ENCODE measurements at regions not wholly inside any gene's neighbourhood (a gene's known extent, or its start where the extent isn't known, plus 50 kb on each side); places are given as distances from the start of the nearest gene placed in this dataset.

- no peak overlapping the region for H2AFZ ChIP-seq (ENCODE audit: low read depth, low read length)
- H3K9me3 ChIP-seq (ENCODE audit: insufficient read depth, low read length, severe bottlenecking) = no peaks in the 10 kb centered on the region
- no peaks in the 10 kb centered on the region for H4K20me1 ChIP-seq (ENCODE audit: insufficient read depth, low read length)
- no peak overlapping the region for H3K9ac ChIP-seq (ENCODE audit: low read depth, low read length)
- H3K79me2 ChIP-seq (ENCODE audit: insufficient read depth, low read length) = no peaks in the 10 kb centered on the region
- H3K4me2 ChIP-seq (ENCODE audit: insufficient read depth, low read length) = no peak overlapping the region
- no peak overlapping the region for H3K4me3 ChIP-seq (ENCODE audit: low read depth in 1 of 2, low read length in 2 of 2)
- ATAC-seq (ENCODE audit: insufficient read depth, low read depth) (no peak), DNase-seq (no peak)
- H3K4me1 ChIP-seq (ENCODE audit: insufficient read depth, low read length) = no peaks in the 10 kb centered on the region
- H3K27me3 ChIP-seq (ENCODE audit: insufficient read depth, low read length, poor library complexity) = peaks cover 61% of the 10 kb centered on the region
- no peaks in the 10 kb centered on the region for H3K36me3 ChIP-seq (ENCODE audit: insufficient read depth, low read length)
- H3K27ac ChIP-seq (ENCODE audit: low read length) = no peak overlapping the region
- TF ChIP-seq CTCF (IDR thresholded peaks at IDR 0.05; ENCODE audit: borderline replicate concordance, extremely low read depth, low read length, poor library complexity, severe bottlenecking) (no peak), EZH2 (IDR thresholded peaks at IDR 0.05; ENCODE audit: borderline replicate concordance, low read depth, low read length, severe bottlenecking) (no peak)
Observed at GRCh38 chr18:47415881-47416280, 164.4 kb upstream of the SKOR2 start.

- H3K4me2 ChIP-seq (ENCODE audit: insufficient read depth, low read length) = no peak overlapping the region
- TF ChIP-seq EZH2 (IDR thresholded peaks at IDR 0.05; ENCODE audit: borderline replicate concordance, low read depth, low read length, severe bottlenecking) (no peak), CTCF (IDR thresholded peaks at IDR 0.05; ENCODE audit: borderline replicate concordance, extremely low read depth, low read length, poor library complexity, severe bottlenecking) (no peak)
- ATAC-seq (ENCODE audit: insufficient read depth, low read depth) = no peak
- no peak for DNase-seq
- no peak overlapping the region for H2AFZ ChIP-seq (ENCODE audit: low read depth, low read length)
- no peaks in the 10 kb centered on the region for H3K79me2 ChIP-seq (ENCODE audit: insufficient read depth, low read length)
- no peak overlapping the region for H3K9ac ChIP-seq (ENCODE audit: low read depth, low read length)
- H3K4me1 ChIP-seq (ENCODE audit: insufficient read depth, low read length) = no peaks in the 10 kb centered on the region
- H3K9me3 ChIP-seq (ENCODE audit: insufficient read depth, low read length, severe bottlenecking) = no peaks in the 10 kb centered on the region
- H3K27ac ChIP-seq (ENCODE audit: low read length) = no peak overlapping the region
- H3K36me3 ChIP-seq (ENCODE audit: insufficient read depth, low read length) = no peaks in the 10 kb centered on the region
- H4K20me1 ChIP-seq (ENCODE audit: insufficient read depth, low read length) = no peaks in the 10 kb centered on the region
- no peak overlapping the region for H3K4me3 ChIP-seq (ENCODE audit: low read depth in 1 of 2, low read length in 2 of 2)
- H3K27me3 ChIP-seq (ENCODE audit: insufficient read depth, low read length, poor library complexity) = peaks cover 45% of the 10 kb centered on the region
Observed at GRCh38 chr18:47413327-47413726, 161.9 kb upstream of the SKOR2 start.

- Histone ChIP-seq H3K27me3 (ENCODE audit: insufficient read depth, low read length, poor library complexity) (peaks cover 43% of the 10 kb centered on the region), H3K4me2 (ENCODE audit: insufficient read depth, low read length) (no peak overlapping the region), H3K36me3 (ENCODE audit: insufficient read depth, low read length) (no peaks in the 10 kb centered on the region), H2AFZ (ENCODE audit: low read depth, low read length) (no peak overlapping the region), H3K27ac (ENCODE audit: low read length) (no peak overlapping the region), H3K9me3 (ENCODE audit: insufficient read depth, low read length, severe bottlenecking) (no peaks in the 10 kb centered on the region), H3K4me1 (ENCODE audit: insufficient read depth, low read length) (no peaks in the 10 kb centered on the region), H3K9ac (ENCODE audit: low read depth, low read length) (no peak overlapping the region), H3K4me3 (ENCODE audit: low read depth in 1 of 2, low read length in 2 of 2) (no peak overlapping the region), H4K20me1 (ENCODE audit: insufficient read depth, low read length) (no peaks in the 10 kb centered on the region), H3K79me2 (ENCODE audit: insufficient read depth, low read length) (no peaks in the 10 kb centered on the region)
- no peak for TF ChIP-seq EZH2 (IDR thresholded peaks at IDR 0.05; ENCODE audit: borderline replicate concordance, low read depth, low read length, severe bottlenecking)
- no peak for TF ChIP-seq CTCF (IDR thresholded peaks at IDR 0.05; ENCODE audit: borderline replicate concordance, extremely low read depth, low read length, poor library complexity, severe bottlenecking)
- DNase-seq = no peak
- no peak for ATAC-seq (ENCODE audit: insufficient read depth, low read depth)
Observed at GRCh38 chr18:47412924-47413323, 161.5 kb upstream of the SKOR2 start.

- Histone ChIP-seq H3K4me1 (ENCODE audit: insufficient read depth, low read length) (no peaks in the 10 kb centered on the region), H3K27ac (ENCODE audit: low read length) (no peak overlapping the region), H3K9ac (ENCODE audit: low read depth, low read length) (no peak overlapping the region), H3K27me3 (ENCODE audit: insufficient read depth, low read length, poor library complexity) (peaks cover 41% of the 10 kb centered on the region), H3K79me2 (ENCODE audit: insufficient read depth, low read length) (no peaks in the 10 kb centered on the region), H2AFZ (ENCODE audit: low read depth, low read length) (no peak overlapping the region), H3K4me2 (ENCODE audit: insufficient read depth, low read length) (no peak overlapping the region), H4K20me1 (ENCODE audit: insufficient read depth, low read length) (no peaks in the 10 kb centered on the region), H3K4me3 (ENCODE audit: low read depth in 1 of 2, low read length in 2 of 2) (no peak overlapping the region), H3K36me3 (ENCODE audit: insufficient read depth, low read length) (no peaks in the 10 kb centered on the region), H3K9me3 (ENCODE audit: insufficient read depth, low read length, severe bottlenecking) (no peaks in the 10 kb centered on the region)
- TF ChIP-seq CTCF (IDR thresholded peaks at IDR 0.05; ENCODE audit: borderline replicate concordance, extremely low read depth, low read length, poor library complexity, severe bottlenecking) = no peak
- no peak for TF ChIP-seq EZH2 (IDR thresholded peaks at IDR 0.05; ENCODE audit: borderline replicate concordance, low read depth, low read length, severe bottlenecking)
- DNase-seq (no peak), ATAC-seq (ENCODE audit: insufficient read depth, low read depth) (no peak)
Observed at GRCh38 chr18:47411159-47411558, 159.7 kb upstream of the SKOR2 start.

Measured in DND-41 (cell line).